HepG2 (cell line): ENCODE measurements at regions not wholly inside any gene's neighbourhood (a gene's known extent, or its start where the extent isn't known, plus 50 kb on each side); places are given as distances from the start of the nearest gene placed in this dataset.

Experiments
- ARNT2 ChIP-seq: sonication (generic); formaldehyde crosslinking; IDR thresholded peaks from 2 replicates; pipeline ENCODE4 v1.8.0; 2022; ENCODE audit warnings: mild to moderate bottlenecking, low read depth, missing genetic modification reagents, moderate library complexity
- CBX1 ChIP-seq: IDR thresholded peaks from one replicate; pipeline ENCODE4 v1.6.1; 2016; ENCODE audit warnings: antibody characterized with exemption, low read depth
- ELK4 ChIP-seq: sonication (generic); formaldehyde crosslinking; IDR thresholded peaks from 2 replicates; pipeline ENCODE4 v1.9.0; 2021; ENCODE audit warnings: missing genetic modification reagents, borderline replicate concordance
- HNRNPLL ChIP-seq: fragments of 200-400 bp; formaldehyde crosslinking; IDR thresholded peaks from 2 replicates; pipeline ENCODE4 v1.6.1; 2017; ENCODE audit warnings: mild to moderate bottlenecking, low read depth, low read length; ENCODE audit not compliant: poor library complexity, severe bottlenecking
- HOXA7 ChIP-seq: sonication (generic); formaldehyde crosslinking; IDR thresholded peaks from 2 replicates; pipeline ENCODE4 v1.8.1; 2022; ENCODE audit warnings: mild to moderate bottlenecking, missing genetic modification reagents, moderate library complexity
- MNT ChIP-seq: fragments of 450-650 bp; IDR thresholded peaks from 2 replicates; pipeline ENCODE4 v1.6.1; 2016
- MTF2 ChIP-seq: sonication (generic); formaldehyde crosslinking; IDR thresholded peaks from 2 replicates; pipeline ENCODE4 v1.5.0; 2020; ENCODE audit warnings: missing genetic modification reagents, borderline replicate concordance
- MZF1 ChIP-seq: sonication (generic); formaldehyde crosslinking; IDR thresholded peaks from 2 replicates; pipeline ENCODE4 v1.8.1; 2023; ENCODE audit warnings: mild to moderate bottlenecking, missing genetic modification reagents, borderline replicate concordance
- NFAT5 ChIP-seq: sonication (generic); formaldehyde crosslinking; IDR thresholded peaks from 2 replicates; pipeline ENCODE4 v1.4.0; 2020; ENCODE audit warnings: missing genetic modification reagents
- NRL ChIP-seq: sonication (generic); formaldehyde crosslinking; IDR thresholded peaks from 2 replicates; pipeline ENCODE4 v1.5.0; 2020; ENCODE audit warnings: missing genetic modification reagents, mild to moderate bottlenecking, moderate library complexity, borderline replicate concordance
- RFX3 ChIP-seq: IDR thresholded peaks from 2 replicates; pipeline ENCODE4 v1.6.1; 2016; ENCODE audit warnings: missing biosample characterization, missing genetic modification reagents
- RFXANK ChIP-seq: IDR thresholded peaks from 2 replicates; pipeline ENCODE4 v1.6.1; 2016
- TCF7 ChIP-seq: sonication (generic); IDR thresholded peaks from 2 replicates; pipeline ENCODE4 v1.6.1; 2016; ENCODE audit warnings: antibody characterized with exemption, low read depth
- ZNF234 ChIP-seq: sonication (generic); formaldehyde crosslinking; conservative IDR thresholded peaks from 2 replicates; pipeline ENCODE4 v1.5.1; 2020; ENCODE audit warnings: mild to moderate bottlenecking, missing genetic modification reagents
- ZNF546 ChIP-seq: sonication (generic); formaldehyde crosslinking; conservative IDR thresholded peaks from 2 replicates; pipeline ENCODE4 v1.8.1; 2023; ENCODE audit warnings: mild to moderate bottlenecking, missing genetic modification reagents
- ZNF549 ChIP-seq: sonication (generic); formaldehyde crosslinking; IDR thresholded peaks from 2 replicates; pipeline ENCODE4 v1.5.0; 2020; ENCODE audit warnings: missing genetic modification reagents
- ZNF567 ChIP-seq: sonication (generic); formaldehyde crosslinking; IDR thresholded peaks from 2 replicates; pipeline ENCODE4 v1.8.1; 2023; ENCODE audit warnings: mild to moderate bottlenecking, missing genetic modification reagents, borderline replicate concordance
- ZNF674 ChIP-seq: sonication (generic); formaldehyde crosslinking; IDR thresholded peaks from 2 replicates; pipeline ENCODE4 v1.5.0; 2020; ENCODE audit warnings: low read depth, mild to moderate bottlenecking, missing genetic modification reagents

GRCh38 chr16:10297341-10298006 lies 88.4 kb upstream of the ATF7IP2 start (continued):
- TF ChIP-seq ZNF567 (CRISPR knock-in tag) (no peak), MNT (no peak), CBX1 (no peak), ZNF546 (no peak), ELK4 (CRISPR knock-in tag) (no peak), ARNT2 (no peak), MTF2 (CRISPR knock-in tag) (no peak), MZF1 (no peak), HNRNPLL (no peak), NFAT5 (no peak), RFXANK (CRISPR knock-in tag) (no peak), RFX3 (no peak), TCF7 (no peak; the same call in 1 of the 2 replicates), ZNF234 (CRISPR knock-in tag) (no peak), ZNF549 (CRISPR knock-in tag) (no peak), HOXA7 (CRISPR knock-in tag) (no peak), NRL (no peak), ZNF674 (CRISPR knock-in tag) (no peak)
